WTC11 (cell line): ENCODE measurements at regions not wholly inside any gene's neighbourhood (a gene's known extent, or its start where the extent isn't known, plus 50 kb on each side); places are given as distances from the start of the nearest gene placed in this dataset.

Experiments used
- ATAC-seq: fragments of 200-7000 bp; cut with Tn5 transposase; 2 replicates; pipeline ENCODE4 v1.10.0; 2021; ENCODE audit warnings: mild to moderate bottlenecking, moderate library complexity
- CTCF ChIA-PET: fragments of 300-600 bp; sonication (Branson Sonifier 250); formaldehyde crosslinking; loops from one replicate; lab custom pipeline; 2021; ENCODE audit warnings: antibody characterized with exemption; lab: Charles Lee
- POLR2A ChIA-PET: fragments of 350-600 bp; sonication (Branson Sonifier 250); formaldehyde crosslinking; loops from one replicate; lab custom pipeline; 2021; ENCODE audit warnings: antibody characterized with exemption; lab: Charles Lee
- DNase-seq: peaks from one replicate; pipeline ENCODE4 v3.0.0; 2021; ENCODE audit warnings: low spot score
- H3K27ac Mint-ChIP-seq: 2 replicates; pipeline ENCODE4 v1.8.0; 2021; ENCODE audit warnings: mixed read lengths
- H3K27me3 Mint-ChIP-seq: 2 replicates; pipeline ENCODE4 v1.8.0; 2021; ENCODE audit warnings: low read depth, mild to moderate bottlenecking, moderate library complexity, mixed read lengths
- H3K36me3 Mint-ChIP-seq: 2 replicates; pipeline ENCODE4 v1.8.0; 2021; ENCODE audit warnings: mixed read lengths
- H3K4me1 Mint-ChIP-seq: 2 replicates; pipeline ENCODE4 v1.8.0; 2022; ENCODE audit warnings: mixed read lengths
- H3K4me3 Mint-ChIP-seq: 2 replicates; pipeline ENCODE4 v1.8.0; 2021; ENCODE audit warnings: mild to moderate bottlenecking, moderate library complexity, mixed read lengths
- H3K9me3 Mint-ChIP-seq: 2 replicates; pipeline ENCODE4 v1.8.0; 2021; ENCODE audit warnings: mixed read lengths
- AR ChIP-seq: fragments of 250-450 bp; sonication (Bioruptor Pico); IDR thresholded peaks from 2 replicates; pipeline ENCODE4 v1.9.0; 2021; ENCODE audit warnings: mild to moderate bottlenecking
- ATF2 ChIP-seq: sonication (generic); formaldehyde crosslinking; IDR thresholded peaks from 2 replicates; pipeline ENCODE4 v1.8.1; 2022; ENCODE audit warnings: low read depth, missing genetic modification reagents, borderline replicate concordance
- CTCF ChIP-seq: fragments of 200-600 bp; IDR thresholded peaks from 2 replicates; pipeline ENCODE4 v1.8.0; 2022; ENCODE audit warnings: antibody characterized with exemption
- ERG ChIP-seq: fragments of 250-450 bp; sonication (Bioruptor Pico); IDR thresholded peaks from 2 replicates; pipeline ENCODE4 v1.8.0; 2021; ENCODE audit warnings: mild to moderate bottlenecking
- ESRRA ChIP-seq: sonication (generic); formaldehyde crosslinking; IDR thresholded peaks from 2 replicates; pipeline ENCODE4 v1.8.1; 2022; ENCODE audit warnings: mild to moderate bottlenecking, missing genetic modification reagents, borderline replicate concordance
- ETV6 ChIP-seq: sonication (generic); formaldehyde crosslinking; IDR thresholded peaks from 2 replicates; pipeline ENCODE4 v1.8.1; 2022; ENCODE audit warnings: mild to moderate bottlenecking, missing genetic modification reagents
- FOXJ3 ChIP-seq: sonication (generic); formaldehyde crosslinking; IDR thresholded peaks from 2 replicates; pipeline ENCODE4 v1.9.0; 2021; ENCODE audit warnings: missing genetic modification reagents, mild to moderate bottlenecking, borderline replicate concordance
- FOXK1 ChIP-seq: sonication (generic); formaldehyde crosslinking; IDR thresholded peaks from 2 replicates; pipeline ENCODE4 v1.8.0; 2022; ENCODE audit warnings: mild to moderate bottlenecking, moderate library complexity, missing genetic modification reagents
- FOXP1 ChIP-seq: sonication (generic); formaldehyde crosslinking; IDR thresholded peaks from 2 replicates; pipeline ENCODE4 v1.8.0; 2022; ENCODE audit warnings: missing genetic modification reagents, mild to moderate bottlenecking, moderate library complexity, borderline replicate concordance
- GABPB1 ChIP-seq: sonication (generic); formaldehyde crosslinking; IDR thresholded peaks from 2 replicates; pipeline ENCODE4 v1.8.1; 2023; ENCODE audit warnings: mild to moderate bottlenecking, missing genetic modification reagents
- GTF2I ChIP-seq: fragments of 250-450 bp; sonication (Bioruptor Pico); conservative IDR thresholded peaks from 2 replicates; pipeline ENCODE4 v1.4.0; 2021; ENCODE audit warnings: mild to moderate bottlenecking
- JUN ChIP-seq: sonication (generic); formaldehyde crosslinking; IDR thresholded peaks from 2 replicates; pipeline ENCODE4 v1.8.0; 2023; ENCODE audit warnings: mild to moderate bottlenecking, missing genetic modification reagents
- MAX ChIP-seq: sonication (generic); formaldehyde crosslinking; IDR thresholded peaks from 2 replicates; pipeline ENCODE4 v1.8.0; 2022; ENCODE audit warnings: mild to moderate bottlenecking, missing genetic modification reagents
- MLX ChIP-seq: sonication (generic); formaldehyde crosslinking; IDR thresholded peaks from 2 replicates; pipeline ENCODE4 v1.8.1; 2023; ENCODE audit warnings: mild to moderate bottlenecking, missing genetic modification reagents, moderate library complexity
- MXD4 ChIP-seq: fragments of 250-450 bp; sonication (Bioruptor Pico); IDR thresholded peaks from 2 replicates; pipeline ENCODE4 v1.8.0; 2021; ENCODE audit warnings: mild to moderate bottlenecking, moderate library complexity, borderline replicate concordance
- NR1H2 ChIP-seq: sonication (generic); formaldehyde crosslinking; IDR thresholded peaks from 2 replicates; pipeline ENCODE4 v1.9.0; 2021; ENCODE audit warnings: mild to moderate bottlenecking, moderate library complexity, missing genetic modification reagents
- OVOL2 ChIP-seq: fragments of 250-450 bp; sonication (Bioruptor Pico); IDR thresholded peaks from 2 replicates; pipeline ENCODE4 v1.9.0; 2021; ENCODE audit warnings: mild to moderate bottlenecking, borderline replicate concordance
- PRRX2 ChIP-seq: fragments of 250-450 bp; sonication (Bioruptor Pico); IDR thresholded peaks from 2 replicates; pipeline ENCODE4 v1.8.0; 2021; ENCODE audit warnings: mild to moderate bottlenecking
- TCF7 ChIP-seq: sonication (generic); formaldehyde crosslinking; IDR thresholded peaks from 2 replicates; pipeline ENCODE4 v1.8.0; 2022; ENCODE audit warnings: mild to moderate bottlenecking, low read depth, missing genetic modification reagents, moderate library complexity
- ZNF281 ChIP-seq: sonication (generic); formaldehyde crosslinking; IDR thresholded peaks from 2 replicates; pipeline ENCODE4 v1.8.0; 2023; ENCODE audit warnings: mild to moderate bottlenecking, missing genetic modification reagents
- ZNF317 ChIP-seq: sonication (generic); formaldehyde crosslinking; IDR thresholded peaks from 2 replicates; pipeline ENCODE4 v1.8.1; 2023; ENCODE audit warnings: low read depth, mild to moderate bottlenecking, moderate library complexity, missing genetic modification reagents, borderline replicate concordance
- ZNF671 ChIP-seq: fragments of 250-450 bp; sonication (Bioruptor Pico); IDR thresholded peaks from 2 replicates; pipeline ENCODE4 v1.8.0; 2021; ENCODE audit warnings: mild to moderate bottlenecking

- DNase-seq (no peak), ATAC-seq (peak; percentile 38)
- no peak overlapping the region for H3K27ac Mint-ChIP-seq
- ChIA-PET CTCF (no interaction called here), POLR2A (no interaction called here)
- no peak overlapping the region for H3K4me3 Mint-ChIP-seq
- no peaks in the 10 kb centered on the region for H3K36me3 Mint-ChIP-seq
- peaks cover 17% of the 10 kb centered on the region for H3K4me1 Mint-ChIP-seq
- no peaks in the 10 kb centered on the region for H3K27me3 Mint-ChIP-seq
- H3K9me3 Mint-ChIP-seq: peaks cover 1% of the 10 kb centered on the region; the same call in 1 of the 2 replicates
- TF ChIP-seq ESRRA (CRISPR knock-in tag) (no peak), MAX (CRISPR knock-in tag) (peak; percentile 67; the same call in 1 of the 2 replicates)
Measured at GRCh38 chr10:80769700-80770160, 232.0 kb downstream of the SH2D4B start.

GRCh38 chr10:80770239-80770638 is 232.5 kb downstream of the SH2D4B start:
- ATAC-seq: no peak
- DNase-seq: no peak
- H3K4me3 Mint-ChIP-seq: no peak overlapping the region
- H3K4me1 Mint-ChIP-seq: peaks cover 17% of the 10 kb centered on the region
- no peaks in the 10 kb centered on the region for H3K9me3 Mint-ChIP-seq
- no peak overlapping the region for H3K27ac Mint-ChIP-seq
- ChIA-PET CTCF (interaction anchor here (1.1 kb wide), 1 partner anchor 20 kb away, joined by 3 read pairs; no protein-coding TSS in a partner anchor), POLR2A (no interaction called here)
- H3K27me3 Mint-ChIP-seq: no peaks in the 10 kb centered on the region
- H3K36me3 Mint-ChIP-seq: no peaks in the 10 kb centered on the region
- no peak for TF ChIP-seq FOXP1
- TF ChIP-seq GTF2I: no peak
- no peak for TF ChIP-seq NR1H2
- TF ChIP-seq GABPB1 (CRISPR knock-in tag): no peak
- TF ChIP-seq MXD4 (CRISPR knock-in tag): no peak
- TF ChIP-seq OVOL2 (CRISPR knock-in tag): no peak
- TF ChIP-seq JUN (CRISPR knock-in tag): no peak
- TF ChIP-seq AR (CRISPR knock-in tag): no peak

- Mint-ChIP-seq H3K4me3 (no peak overlapping the region), H3K4me1 (peaks cover 17% of the 10 kb centered on the region), H3K27me3 (no peaks in the 10 kb centered on the region), H3K27ac (no peak overlapping the region), H3K36me3 (no peaks in the 10 kb centered on the region), H3K9me3 (no peaks in the 10 kb centered on the region)
- DNase-seq (no peak), ATAC-seq (no peak)
- ChIA-PET CTCF (no interaction called here), POLR2A (no interaction called here)
- TF ChIP-seq ZNF671 (CRISPR knock-in tag): no peak
- TF ChIP-seq CTCF: no peak
- TF ChIP-seq ZNF317: no peak
- no peak for TF ChIP-seq FOXJ3 (CRISPR knock-in tag)
- TF ChIP-seq ATF2 (CRISPR knock-in tag): no peak
- no peak for TF ChIP-seq TCF7
- TF ChIP-seq FOXK1 (CRISPR knock-in tag): no peak
- TF ChIP-seq ERG: no peak
- TF ChIP-seq NR1H2: no peak
- TF ChIP-seq ETV6 (CRISPR knock-in tag): no peak
- TF ChIP-seq PRRX2: no peak
- TF ChIP-seq ZNF281: no peak
- no peak for TF ChIP-seq MLX (CRISPR knock-in tag)
Measured at GRCh38 chr10:80771285-80771684, 233.6 kb downstream of the SH2D4B start.
